ENCODE measurements at regions not wholly inside any gene's neighbourhood (a gene's known extent, or its start where the extent isn't known, plus 50 kb on each side); places are given as distances from the start of the nearest gene placed in this dataset.

- DNase-seq: no peak
These were observed 213.1 kb upstream of the SYNDIG1 start for GRCh38 chr20:24256307-24256706.

- DNase-seq: no peak
These were observed 214.9 kb upstream of the SYNDIG1 start for GRCh38 chr20:24254480-24254879.

- DNase-seq: no peak
These were observed 216.1 kb upstream of the SYNDIG1 start for GRCh38 chr20:24253321-24253720.

- DNase-seq: no peak
These were observed 224.3 kb upstream of the SYNDIG1 start for GRCh38 chr20:24245094-24245493.

GRCh38 chr20:24242763-24243162 lies 226.7 kb upstream of the SYNDIG1 start:
- no peak for DNase-seq

DNA sequence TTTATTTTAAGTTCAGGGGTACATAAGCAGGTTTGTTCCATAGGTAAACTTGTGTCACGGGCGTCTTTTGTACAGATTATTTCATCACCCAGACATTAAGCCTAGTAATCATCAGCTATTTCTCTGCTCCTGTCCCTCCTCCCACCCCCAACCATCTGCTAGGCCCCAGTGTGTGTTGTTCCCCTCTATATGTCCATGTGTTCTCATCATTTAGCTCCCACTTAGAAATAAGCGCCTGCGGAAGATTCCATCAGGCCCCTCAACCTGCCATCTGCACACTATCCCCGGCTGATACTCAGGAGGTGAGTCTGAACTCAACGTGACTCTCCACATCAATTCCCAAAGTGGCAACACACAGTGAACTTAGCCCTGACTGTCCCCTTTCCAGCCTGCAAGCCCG lies 228.0 kb upstream of the SYNDIG1 start:
- DNase-seq: no peak

GRCh38 chr20:24236963-24237362 lies 232.5 kb upstream of the SYNDIG1 start:
- no peak for DNase-seq

GRCh38 chr20:24236201-24236600 lies 233.2 kb upstream of the SYNDIG1 start:
- no peak for DNase-seq

- no peak for DNase-seq
These were observed 233.9 kb upstream of the SYNDIG1 start for GRCh38 chr20:24235296-24236175.

- DNase-seq: no peak
These were observed 239.0 kb upstream of the GGTLC1 start for GRCh38 chr20:24227600-24227999.

DNA sequence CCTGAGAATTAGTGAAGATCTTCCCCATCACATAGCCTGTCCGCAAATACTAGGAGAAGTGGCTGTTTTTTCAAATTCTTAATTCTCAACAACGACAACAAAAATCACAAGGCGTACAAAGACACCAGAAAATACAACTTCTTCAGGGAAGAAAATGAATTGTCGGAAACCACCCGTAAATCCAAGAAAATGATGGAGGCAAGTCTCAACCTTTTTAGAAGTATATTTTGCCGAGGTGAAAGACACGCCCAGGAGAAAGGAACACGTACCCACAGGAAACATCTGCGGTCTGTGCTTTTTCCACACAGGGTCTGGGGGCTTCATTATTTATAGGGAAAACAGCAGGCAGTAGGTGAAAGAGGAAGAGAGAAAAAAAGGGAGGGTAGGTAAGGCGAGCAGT lies 223.9 kb upstream of the GGTLC1 start:
- no peak for DNase-seq

- no peak for DNase-seq
These were observed 223.4 kb upstream of the GGTLC1 start for GRCh38 chr20:24211972-24212371.

DNA sequence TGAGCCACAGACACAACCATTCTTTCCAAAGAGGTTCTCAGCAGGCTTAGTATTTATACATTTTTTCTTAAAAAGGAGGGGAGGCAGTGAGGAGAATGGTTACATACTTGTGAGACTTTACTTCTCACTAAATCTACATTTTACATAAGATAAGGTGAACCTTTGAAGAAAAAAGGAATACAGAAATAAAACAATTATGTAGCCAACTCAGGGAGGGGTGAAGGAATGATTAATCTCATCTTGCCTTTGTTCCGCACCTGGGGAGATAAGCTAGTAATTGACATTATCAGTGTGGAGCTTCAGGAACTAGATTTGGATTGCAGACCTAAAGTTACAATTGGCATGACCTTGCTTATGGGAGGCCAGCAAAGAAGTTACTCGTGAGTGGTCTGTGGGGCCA lies 221.8 kb upstream of the GGTLC1 start:
- DNase-seq: no peak

- DNase-seq: no peak
These were observed 220.1 kb upstream of the GGTLC1 start for GRCh38 chr20:24208652-24209051.

- no peak for DNase-seq
These were observed 219.3 kb upstream of the GGTLC1 start for GRCh38 chr20:24207803-24208300.

DNA sequence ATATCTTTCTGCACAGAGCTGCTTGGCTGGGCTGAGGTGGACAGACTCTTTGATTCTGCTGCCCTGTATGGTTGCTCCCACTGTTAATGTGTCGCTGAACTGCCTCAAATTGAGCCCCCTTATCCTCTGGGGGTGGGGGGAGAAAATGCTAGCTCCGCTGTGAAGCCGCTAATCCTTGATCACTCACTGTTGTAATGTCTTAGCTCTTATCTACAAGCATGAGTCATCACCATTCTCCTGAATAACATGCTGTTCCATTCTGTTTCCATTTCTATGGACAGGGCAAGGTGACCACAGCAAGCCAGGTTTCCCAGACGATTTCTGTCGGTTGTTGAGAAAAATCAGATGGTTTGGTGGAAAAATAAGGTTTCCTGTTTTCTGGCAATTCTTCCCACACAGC lies 218.4 kb upstream of the GGTLC1 start:
- DNase-seq: no peak

- no peak for DNase-seq
These were observed 215.1 kb upstream of the GGTLC1 start for GRCh38 chr20:24203526-24204183.

DNA sequence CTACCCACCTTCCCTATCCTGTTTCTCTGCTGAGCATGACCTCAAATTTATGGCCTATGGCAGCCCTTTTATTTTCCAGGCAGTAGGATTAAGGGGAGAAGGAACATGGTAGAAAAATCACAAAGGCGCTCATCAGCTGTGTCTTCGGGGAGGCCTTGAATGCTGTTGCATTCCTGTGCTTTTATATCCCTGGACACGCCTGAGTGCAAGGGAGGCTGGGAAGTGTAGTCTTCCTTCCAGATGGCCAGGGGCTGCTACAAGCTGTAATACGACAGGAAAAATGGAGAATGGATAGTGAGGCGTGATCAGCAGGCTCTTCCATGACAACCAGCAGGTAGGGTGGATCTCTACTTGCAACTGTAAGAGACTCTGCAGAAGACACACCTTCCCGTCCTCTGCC lies 210.9 kb upstream of the GGTLC1 start:
- DNase-seq: no peak

DNA sequence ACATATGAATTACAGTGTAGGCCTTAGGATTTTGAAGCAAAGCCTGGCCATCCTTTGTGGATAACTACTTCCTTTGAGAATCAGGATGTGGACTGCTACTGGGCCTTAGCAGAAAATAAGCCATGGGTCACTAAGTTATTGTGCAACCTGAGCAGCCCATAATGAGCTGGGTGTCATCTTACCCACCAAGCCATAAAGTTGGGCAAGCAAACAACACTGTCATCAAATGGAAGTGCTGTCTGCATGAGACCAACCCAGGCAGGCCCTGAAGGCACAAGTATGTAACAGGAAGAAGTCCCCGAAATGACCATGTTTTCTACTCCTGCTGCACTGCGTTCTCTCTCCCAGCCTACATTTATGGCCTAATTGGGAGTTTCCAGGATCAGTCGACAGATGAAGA lies 205.6 kb upstream of the GGTLC1 start:
- no peak for DNase-seq

GRCh38 chr20:24190905-24191304 lies 202.3 kb upstream of the GGTLC1 start:
- DNase-seq: no peak

GRCh38 chr20:24185791-24186190 lies 197.2 kb upstream of the GGTLC1 start:
- no peak for DNase-seq

DNA sequence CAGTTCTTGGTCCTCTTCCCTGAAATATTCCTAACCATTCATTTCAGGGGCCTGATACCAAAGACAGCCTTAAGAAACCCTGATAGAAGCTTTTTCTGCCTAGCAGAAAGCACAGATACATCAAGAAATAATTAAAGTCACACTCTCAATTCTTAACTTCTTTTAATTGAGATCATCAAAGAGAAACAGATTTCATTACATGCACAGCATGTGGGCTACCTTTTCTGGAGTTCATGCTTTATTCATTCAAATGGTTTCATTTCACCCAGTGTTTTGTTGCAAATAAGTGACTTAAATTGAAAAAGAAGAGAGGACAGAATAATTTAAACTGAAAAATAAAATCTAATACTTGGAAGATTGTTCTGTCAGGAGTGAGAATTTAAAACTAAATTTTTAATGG lies 192.6 kb upstream of the GGTLC1 start:
- DNase-seq: no peak

GRCh38 chr20:24169256-24169655 lies 180.7 kb upstream of the GGTLC1 start:
- no peak for DNase-seq

GRCh38 chr20:24166412-24166811 lies 177.8 kb upstream of the GGTLC1 start:
- no peak for DNase-seq

DNA sequence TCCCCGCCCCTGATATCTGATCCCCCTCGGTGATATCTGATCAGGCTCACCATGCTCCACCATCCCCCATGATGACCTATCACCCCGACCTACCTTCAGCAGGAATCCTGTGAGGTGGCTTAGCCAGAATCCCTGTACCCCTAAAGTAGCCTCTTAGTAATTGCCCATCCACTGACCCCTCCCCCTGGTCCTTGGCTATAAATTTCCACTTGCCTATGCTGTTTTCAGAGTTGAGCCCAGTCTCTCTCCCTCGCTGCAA lies 177.5 kb upstream of the GGTLC1 start:
- no peak for DNase-seq
